Neural cell (in vitro differentiated cells): ENCODE measurements at regions not wholly inside any gene's neighbourhood (a gene's known extent, or its start where the extent isn't known, plus 50 kb on each side); places are given as distances from the start of the nearest gene placed in this dataset.

Experiments used
- H2AFZ ChIP-seq: fragments of 200-600, 300-800 bp; sonication (generic), shearing (Covaris generic); 2 replicates; pipeline ENCODE4 v1.6.0; 2014; ENCODE audit warnings: low read depth, mild to moderate bottlenecking, antibody characterized with exemption, low read length, moderate library complexity
- H3F3A ChIP-seq: fragments of 200-600 bp; shearing (Covaris generic); 2 replicates; pipeline ENCODE4 v1.6.1; 2016; ENCODE audit warnings: mild to moderate bottlenecking, moderate library complexity, mixed read lengths, antibody characterized with exemption, low read length; ENCODE audit not compliant: insufficient read depth, poor library complexity, severe bottlenecking
- H3K27ac ChIP-seq: fragments of 200-600, 300-800 bp; sonication (generic), shearing (Covaris generic); 2 replicates; pipeline ENCODE4 v1.5.1; 2014; ENCODE audit warnings: mild to moderate bottlenecking, low read length, moderate library complexity
- H3K27me3 ChIP-seq: fragments of 300-800, 200-600 bp; sonication (generic), shearing (Covaris generic); 2 replicates; pipeline ENCODE4 v1.6.0; 2014; ENCODE audit warnings: mild to moderate bottlenecking, low read depth, low read length, moderate library complexity; ENCODE audit not compliant: insufficient read depth
- H3K36me3 ChIP-seq: fragments of 300-800, 200-600 bp; sonication (generic), shearing (Covaris generic); 2 replicates; pipeline ENCODE4 v1.5.1; 2014; ENCODE audit warnings: mild to moderate bottlenecking, antibody characterized with exemption, low read length, moderate library complexity; ENCODE audit not compliant: insufficient read depth
- H3K4me2 ChIP-seq: fragments of 300-800, 200-600 bp; sonication (generic), shearing (Covaris generic); 2 replicates; pipeline ENCODE4 v1.6.0; 2014; ENCODE audit warnings: mild to moderate bottlenecking, low read length
- H3K4me3 ChIP-seq: fragments of 300-800, 200-600 bp; sonication (generic), shearing (Covaris generic); 2 replicates; pipeline ENCODE4 v1.5.1; 2014; ENCODE audit warnings: mild to moderate bottlenecking, low read length, moderate library complexity
- H3K79me2 ChIP-seq: fragments of 200-600 bp; shearing (Covaris generic); replicated peaks from 2 replicates; pipeline ENCODE4 v1.6.0; 2014; ENCODE audit warnings: mild to moderate bottlenecking, low read length, moderate library complexity; ENCODE audit not compliant: insufficient read depth
- H3K9ac ChIP-seq: fragments of 300-800, 200-600 bp; sonication (generic), shearing (Covaris generic); 2 replicates; pipeline ENCODE4 v1.6.1; 2016; ENCODE audit warnings: mild to moderate bottlenecking, low read length, mixed read lengths
- H3K9me2 ChIP-seq: fragments of 200-600 bp; shearing (Covaris generic); 2 replicates; pipeline ENCODE4 v1.6.1; 2016; ENCODE audit warnings: mild to moderate bottlenecking, low read length, mixed read lengths; ENCODE audit not compliant: insufficient read depth
- H3K9me3 ChIP-seq: fragments of 200-600, 300-800 bp; sonication (generic), shearing (Covaris generic); 2 replicates; pipeline ENCODE4 v1.6.1; 2016; ENCODE audit warnings: mild to moderate bottlenecking, mixed run types, low read length, moderate library complexity, mixed read lengths
- H4K20me1 ChIP-seq: fragments of 200-600 bp; shearing (Covaris generic); 2 replicates; pipeline ENCODE4 v1.6.1; 2016; ENCODE audit warnings: mild to moderate bottlenecking, mixed run types; ENCODE audit not compliant: insufficient read depth
- CTCF ChIP-seq: fragments of 450-650 bp; IDR thresholded peaks from 2 replicates; pipeline ENCODE4 v1.5.1; 2014; ENCODE audit warnings: antibody characterized with exemption, mild to moderate bottlenecking, moderate library complexity; ENCODE audit not compliant: poor library complexity, severe bottlenecking
- EP300 ChIP-seq: fragments of 450-650 bp; conservative IDR thresholded peaks from 2 replicates; pipeline ENCODE4 v1.6.1; 2014; ENCODE audit warnings: antibody characterized with exemption, mild to moderate bottlenecking, moderate library complexity; ENCODE audit not compliant: poor library complexity, severe bottlenecking
- EZH2 ChIP-seq: fragments of 200-600, 300-800 bp; shearing (Covaris generic), sonication (generic); IDR thresholded peaks from 2 replicates; pipeline ENCODE4 v1.6.1; 2014; ENCODE audit warnings: antibody characterized with exemption, low read length, borderline replicate concordance, mild to moderate bottlenecking; ENCODE audit not compliant: insufficient read depth, poor library complexity, severe bottlenecking
- MXI1 ChIP-seq: fragments of 450-650 bp; conservative IDR thresholded peaks from 2 replicates; pipeline ENCODE4 v1.6.1; 2014; ENCODE audit warnings: antibody characterized with exemption, mild to moderate bottlenecking; ENCODE audit not compliant: poor library complexity, severe bottlenecking
- POLR2AphosphoS5 ChIP-seq: IDR thresholded peaks from 2 replicates; pipeline ENCODE4 v1.6.1; 2012
- RAD21 ChIP-seq: fragments of 450-650 bp; conservative IDR thresholded peaks from 2 replicates; pipeline ENCODE4 v1.6.1; 2014; ENCODE audit warnings: antibody characterized with exemption, mild to moderate bottlenecking, moderate library complexity
- REST ChIP-seq: IDR thresholded peaks from 2 replicates; pipeline ENCODE4 v1.6.1; 2012; ENCODE audit warnings: borderline replicate concordance
- SMC3 ChIP-seq: fragments of 450-650 bp; conservative IDR thresholded peaks from 2 replicates; pipeline ENCODE4 v1.6.1; 2014; ENCODE audit warnings: antibody characterized with exemption, mild to moderate bottlenecking, moderate library complexity; ENCODE audit not compliant: poor library complexity
- TAF1 ChIP-seq: IDR thresholded peaks from 2 replicates; pipeline ENCODE4 v1.6.1; 2012; ENCODE audit warnings: low read depth

- H3K4me3 ChIP-seq: no peak overlapping the region
- H3K4me2 ChIP-seq: no peak overlapping the region
- H3K27me3 ChIP-seq: no peaks in the 10 kb centered on the region
- no peak overlapping the region for H3K27ac ChIP-seq
- H3K36me3 ChIP-seq: no peaks in the 10 kb centered on the region
- no peaks in the 10 kb centered on the region for H3F3A ChIP-seq
- no peak overlapping the region for H3K9ac ChIP-seq
- no peak for TF ChIP-seq CTCF
- TF ChIP-seq TAF1: no peak
- TF ChIP-seq RAD21: no peak
- TF ChIP-seq EZH2: no peak
- no peak for TF ChIP-seq REST
- TF ChIP-seq SMC3: no peak
- TF ChIP-seq EP300: no peak
- TF ChIP-seq POLR2AphosphoS5: no peak
- TF ChIP-seq MXI1: no peak
- H3K9me3 ChIP-seq: no peaks in the 10 kb centered on the region
- no peaks in the 10 kb centered on the region for H3K79me2 ChIP-seq
- no peaks in the 10 kb centered on the region for H4K20me1 ChIP-seq
- H2AFZ ChIP-seq: no peak overlapping the region
- no peaks in the 10 kb centered on the region for H3K9me2 ChIP-seq
These were observed 141.7 kb downstream of the GPCPD1 start for GRCh38 chr20:5469111-5469510.

GRCh38 chr20:5467086-5467485 lies 143.7 kb downstream of the GPCPD1 start:
- H3K4me2 ChIP-seq: no peak overlapping the region
- H3K27me3 ChIP-seq: no peaks in the 10 kb centered on the region
- H3K9ac ChIP-seq: no peak overlapping the region
- H3K4me3 ChIP-seq: no peak overlapping the region
- no peaks in the 10 kb centered on the region for H3K9me3 ChIP-seq
- no peak overlapping the region for H3K27ac ChIP-seq
- H3K79me2 ChIP-seq: no peaks in the 10 kb centered on the region
- no peaks in the 10 kb centered on the region for H3K36me3 ChIP-seq
- no peak overlapping the region for H2AFZ ChIP-seq
- no peaks in the 10 kb centered on the region for H3K9me2 ChIP-seq
- no peaks in the 10 kb centered on the region for H3F3A ChIP-seq
- TF ChIP-seq TAF1 (no peak), SMC3 (no peak), MXI1 (no peak), EZH2 (no peak), EP300 (no peak), CTCF (no peak), REST (no peak), POLR2AphosphoS5 (no peak), RAD21 (no peak)
- H4K20me1 ChIP-seq: no peaks in the 10 kb centered on the region
